Activated naive CD4-positive, alpha-beta T cell treated with anti-CD3 and anti-CD28 coated beads, Interleukin-2, amount 50 U/mL, for 24 hours (primary cell): ENCODE measurements at regions not wholly inside any gene's neighbourhood (a gene's known extent, or its start where the extent isn't known, plus 50 kb on each side); places are given as distances from the start of the nearest gene placed in this dataset.

Experiments used
- H3K27ac Mint-ChIP-seq: one replicate; pipeline ENCODE4 v1.8.0; 2021; ENCODE audit warnings: mild to moderate bottlenecking, mixed read lengths
- H3K27me3 Mint-ChIP-seq: one replicate; pipeline ENCODE4 v1.8.0; 2021; ENCODE audit warnings: mixed read lengths
- H3K36me3 Mint-ChIP-seq: one replicate; pipeline ENCODE4 v1.8.0; 2021; ENCODE audit warnings: mixed read lengths
- H3K4me1 Mint-ChIP-seq: one replicate; pipeline ENCODE4 v1.8.0; 2021; ENCODE audit warnings: mixed read lengths
- H3K4me3 Mint-ChIP-seq: one replicate; pipeline ENCODE4 v1.8.0; 2021; ENCODE audit warnings: mild to moderate bottlenecking, mixed read lengths
- H3K9me3 Mint-ChIP-seq: one replicate; pipeline ENCODE4 v1.8.0; 2021; ENCODE audit warnings: mixed read lengths

- no peaks in the 10 kb centered on the region for H3K4me1 Mint-ChIP-seq
- H3K9me3 Mint-ChIP-seq, result no peaks in the 10 kb centered on the region
- no peaks in the 10 kb centered on the region for H3K36me3 Mint-ChIP-seq
- H3K4me3 Mint-ChIP-seq, result no peak overlapping the region
- H3K27me3 Mint-ChIP-seq, result no peaks in the 10 kb centered on the region
- no peak overlapping the region for H3K27ac Mint-ChIP-seq
These were observed 602.5 kb downstream of the TNS3 start for GRCh38 chr7:46979439-46979838.

- H3K27me3 Mint-ChIP-seq, result no peaks in the 10 kb centered on the region
- no peaks in the 10 kb centered on the region for H3K4me1 Mint-ChIP-seq
- H3K27ac Mint-ChIP-seq, result no peak overlapping the region
- no peaks in the 10 kb centered on the region for H3K36me3 Mint-ChIP-seq
- no peak overlapping the region for H3K4me3 Mint-ChIP-seq
- H3K9me3 Mint-ChIP-seq, result no peaks in the 10 kb centered on the region
These were observed 606.4 kb downstream of the TNS3 start for GRCh38 chr7:46975493-46975892.

GRCh38 chr7:46972205-46972604, 609.7 kb downstream of the TNS3 start:
- Mint-ChIP-seq H3K36me3 (no peaks in the 10 kb centered on the region), H3K4me3 (no peak overlapping the region), H3K4me1 (no peaks in the 10 kb centered on the region), H3K9me3 (peaks cover 6% of the 10 kb centered on the region), H3K27me3 (no peaks in the 10 kb centered on the region), H3K27ac (no peak overlapping the region)

- Mint-ChIP-seq H3K27me3 (no peaks in the 10 kb centered on the region), H3K27ac (no peak overlapping the region), H3K9me3 (peaks cover 7% of the 10 kb centered on the region), H3K4me1 (no peaks in the 10 kb centered on the region), H3K36me3 (no peaks in the 10 kb centered on the region), H3K4me3 (no peak overlapping the region)
These were observed 611.4 kb downstream of the TNS3 start for GRCh38 chr7:46970476-46970875.

- no peak overlapping the region for H3K27ac Mint-ChIP-seq
- no peaks in the 10 kb centered on the region for H3K4me1 Mint-ChIP-seq
- H3K9me3 Mint-ChIP-seq, result peaks cover 11% of the 10 kb centered on the region
- H3K4me3 Mint-ChIP-seq, result no peak overlapping the region
- H3K36me3 Mint-ChIP-seq, result no peaks in the 10 kb centered on the region
- H3K27me3 Mint-ChIP-seq, result no peaks in the 10 kb centered on the region
These were observed 611.8 kb downstream of the TNS3 start for GRCh38 chr7:46970131-46970430.

GRCh38 chr7:46969303-46970130, 612.4 kb downstream of the TNS3 start:
- H3K36me3 Mint-ChIP-seq, result peaks cover 2% of the 10 kb centered on the region
- H3K27me3 Mint-ChIP-seq, result no peaks in the 10 kb centered on the region
- H3K9me3 Mint-ChIP-seq, result peaks cover 16% of the 10 kb centered on the region
- no peaks in the 10 kb centered on the region for H3K4me1 Mint-ChIP-seq
- H3K4me3 Mint-ChIP-seq, result no peak overlapping the region
- no peak overlapping the region for H3K27ac Mint-ChIP-seq

GRCh38 chr7:46968003-46968402, 613.9 kb downstream of the TNS3 start:
- Mint-ChIP-seq H3K9me3 (peaks cover 27% of the 10 kb centered on the region), H3K27me3 (no peaks in the 10 kb centered on the region), H3K4me1 (no peaks in the 10 kb centered on the region), H3K36me3 (peaks cover 2% of the 10 kb centered on the region), H3K4me3 (no peak overlapping the region), H3K27ac (no peak overlapping the region)

- peaks cover 41% of the 10 kb centered on the region for H3K9me3 Mint-ChIP-seq
- H3K4me1 Mint-ChIP-seq, result no peaks in the 10 kb centered on the region
- peaks cover 4% of the 10 kb centered on the region for H3K36me3 Mint-ChIP-seq
- no peak overlapping the region for H3K4me3 Mint-ChIP-seq
- no peak overlapping the region for H3K27ac Mint-ChIP-seq
- no peaks in the 10 kb centered on the region for H3K27me3 Mint-ChIP-seq
These were observed 618.2 kb downstream of the TNS3 start for GRCh38 chr7:46963719-46964118.

GRCh38 chr7:46960970-46961369, 620.9 kb downstream of the TNS3 start:
- Mint-ChIP-seq H3K36me3 (peaks cover 4% of the 10 kb centered on the region), H3K4me1 (no peaks in the 10 kb centered on the region), H3K27me3 (no peaks in the 10 kb centered on the region), H3K4me3 (no peak overlapping the region), H3K27ac (no peak overlapping the region), H3K9me3 (peaks cover 39% of the 10 kb centered on the region)

GRCh38 chr7:46957195-46957594, 624.7 kb downstream of the TNS3 start:
- peaks cover 2% of the 10 kb centered on the region for H3K36me3 Mint-ChIP-seq
- no peaks in the 10 kb centered on the region for H3K27me3 Mint-ChIP-seq
- no peaks in the 10 kb centered on the region for H3K4me1 Mint-ChIP-seq
- H3K27ac Mint-ChIP-seq, result no peak overlapping the region
- peaks cover 14% of the 10 kb centered on the region for H3K9me3 Mint-ChIP-seq
- H3K4me3 Mint-ChIP-seq, result no peak overlapping the region

GRCh38 chr7:46955531-46955930, 626.4 kb downstream of the TNS3 start:
- Mint-ChIP-seq H3K27ac (no peak overlapping the region), H3K4me3 (no peak overlapping the region), H3K9me3 (peaks cover 14% of the 10 kb centered on the region), H3K4me1 (no peaks in the 10 kb centered on the region), H3K36me3 (no peaks in the 10 kb centered on the region), H3K27me3 (no peaks in the 10 kb centered on the region)

GRCh38 chr7:46954181-46954580, 627.7 kb downstream of the TNS3 start:
- Mint-ChIP-seq H3K36me3 (no peaks in the 10 kb centered on the region), H3K27ac (no peak overlapping the region), H3K9me3 (peaks cover 7% of the 10 kb centered on the region), H3K4me3 (no peak overlapping the region), H3K4me1 (no peaks in the 10 kb centered on the region), H3K27me3 (no peaks in the 10 kb centered on the region)

- H3K4me1 Mint-ChIP-seq, result no peaks in the 10 kb centered on the region
- H3K27ac Mint-ChIP-seq, result no peak overlapping the region
- H3K4me3 Mint-ChIP-seq, result no peak overlapping the region
- H3K27me3 Mint-ChIP-seq, result no peaks in the 10 kb centered on the region
- peaks cover 2% of the 10 kb centered on the region for H3K9me3 Mint-ChIP-seq
- H3K36me3 Mint-ChIP-seq, result no peaks in the 10 kb centered on the region
These were observed 628.9 kb downstream of the TNS3 start for GRCh38 chr7:46953008-46953407.

- H3K4me1 Mint-ChIP-seq, result no peaks in the 10 kb centered on the region
- H3K4me3 Mint-ChIP-seq, result no peak overlapping the region
- no peak overlapping the region for H3K27ac Mint-ChIP-seq
- no peaks in the 10 kb centered on the region for H3K36me3 Mint-ChIP-seq
- H3K9me3 Mint-ChIP-seq, result no peaks in the 10 kb centered on the region
- no peaks in the 10 kb centered on the region for H3K27me3 Mint-ChIP-seq
These were observed 632.5 kb downstream of the TNS3 start for GRCh38 chr7:46949270-46949931.

- Mint-ChIP-seq H3K4me1 (no peaks in the 10 kb centered on the region), H3K36me3 (no peaks in the 10 kb centered on the region), H3K27me3 (no peaks in the 10 kb centered on the region), H3K9me3 (no peaks in the 10 kb centered on the region), H3K4me3 (no peak overlapping the region), H3K27ac (no peak overlapping the region)
These were observed 633.2 kb downstream of the TNS3 start for GRCh38 chr7:46948716-46949115.

GRCh38 chr7:46945328-46945727, 636.6 kb downstream of the TNS3 start:
- H3K27me3 Mint-ChIP-seq, result no peaks in the 10 kb centered on the region
- no peaks in the 10 kb centered on the region for H3K9me3 Mint-ChIP-seq
- no peak overlapping the region for H3K27ac Mint-ChIP-seq
- H3K4me1 Mint-ChIP-seq, result no peaks in the 10 kb centered on the region
- no peaks in the 10 kb centered on the region for H3K36me3 Mint-ChIP-seq
- no peak overlapping the region for H3K4me3 Mint-ChIP-seq

- Mint-ChIP-seq H3K9me3 (no peaks in the 10 kb centered on the region), H3K27ac (no peak overlapping the region), H3K27me3 (no peaks in the 10 kb centered on the region), H3K4me3 (no peak overlapping the region), H3K36me3 (no peaks in the 10 kb centered on the region), H3K4me1 (no peaks in the 10 kb centered on the region)
These were observed 637.9 kb downstream of the TNS3 start for GRCh38 chr7:46943996-46944395.
